SK-N-SH (cell line): ENCODE measurements at regions not wholly inside any gene's neighbourhood (a gene's known extent, or its start where the extent isn't known, plus 50 kb on each side); places are given as distances from the start of the nearest gene placed in this dataset.
A peak's percentile ranks its signal among the peaks of the same experiment; 100 is the strongest.

Experiments used
- CTCF ChIA-PET: fragments of 300-600, 350-600 bp; formaldehyde crosslinking; extraction: SDS; loops from one replicate; lab custom pipeline; 2021; lab: Yijun Ruan, JAX
- POLR2A ChIA-PET: fragments of 350-600 bp; sonication (Branson Sonifier 250); formaldehyde crosslinking; extraction: SDS; loops from one replicate; lab custom pipeline; 2020; ENCODE audit warnings: antibody characterized with exemption, inconsistent platforms; lab: Yijun Ruan, JAX
- DNase-seq: peaks from one replicate; pipeline ENCODE4 v3.0.0; 2012
- H2AFZ ChIP-seq: fragments of 200-600 bp; sonication (generic); 2 replicates; pipeline ENCODE4 v1.8.1; 2016; ENCODE audit warnings: antibody characterized with exemption, mild to moderate bottlenecking, low read depth
- H3F3A ChIP-seq: fragments of 200-600 bp; sonication (generic); replicated peaks from 2 replicates; pipeline ENCODE3; 2016; ENCODE audit warnings: antibody characterized with exemption, mild to moderate bottlenecking; ENCODE audit not compliant: insufficient read depth
- H3K27ac ChIP-seq, 2 experiments: fragments of 200-500 bp in 1 of 2; fragments of 200-600 bp in 1 of 2; sonication (Bioruptor generic) in 1 of 2; sonication (generic), shearing (Covaris generic) in 1 of 2; 2 replicates each; pipeline versions ENCODE4 v1.5.1 to v1.6.1; 2014 to 2016; ENCODE audit warnings: low read depth in 2 of 2, inconsistent platforms in 1 of 2, low read length in 1 of 2, mild to moderate bottlenecking in 1 of 2, mixed read lengths in 1 of 2
- H3K27me3 ChIP-seq: fragments of 200-600 bp; sonication (generic), shearing (Covaris generic); 2 replicates; pipeline ENCODE4 v1.6.1; 2016; ENCODE audit warnings: mixed run types; ENCODE audit not compliant: insufficient read depth
- H3K36me3 ChIP-seq, 2 experiments: fragments of 200-500 bp in 1 of 2; fragments of 200-600 bp in 1 of 2; sonication (Bioruptor generic) in 1 of 2; sonication (generic) in 1 of 2; replicated peaks in 1 of 2; 2 replicates each; pipeline versions ENCODE3 to v1.5.1; 2014 to 2016; ENCODE audit warnings: low read length in 1 of 2, mild to moderate bottlenecking in 1 of 2; ENCODE audit not compliant: insufficient read depth in 2 of 2, control insufficient read depth in 1 of 2
- H3K4me1 ChIP-seq, 2 experiments: fragments of 200-500 bp in 1 of 2; fragments of 200-600 bp in 1 of 2; sonication (Bioruptor generic) in 1 of 2; sonication (generic), shearing (Covaris generic) in 1 of 2; 2 replicates each; pipeline versions ENCODE4 v1.5.1 to v1.6.1; 2014 to 2016; ENCODE audit warnings: low read depth in 1 of 2, low read length in 1 of 2, mixed run types in 1 of 2; ENCODE audit not compliant: insufficient read depth in 2 of 2, control insufficient read depth in 1 of 2
- H3K4me2 ChIP-seq: fragments of 200-600 bp; sonication (generic), shearing (Covaris generic); 2 replicates; pipeline ENCODE4 v1.6.1; 2017; ENCODE audit warnings: mixed run types
- H3K4me3 ChIP-seq, 2 experiments: fragments of 200-500 bp in 1 of 2; fragments of 200-600 bp in 1 of 2; sonication (Bioruptor generic) in 1 of 2; sonication (generic), shearing (Covaris generic) in 1 of 2; 2 replicates each; pipeline versions ENCODE4 v1.5.1 to v1.8.1; 2014 to 2016; ENCODE audit warnings: low read depth in 2 of 2, inconsistent platforms in 1 of 2, low read length in 1 of 2, mild to moderate bottlenecking in 1 of 2, mixed read lengths in 1 of 2, moderate library complexity in 1 of 2
- H3K79me2 ChIP-seq: fragments of 200-600 bp; sonication (generic); 2 replicates; pipeline ENCODE4 v1.8.1; 2017; ENCODE audit warnings: mild to moderate bottlenecking; ENCODE audit not compliant: insufficient read depth
- H3K9ac ChIP-seq: fragments of 200-600 bp; sonication (generic); 2 replicates; pipeline ENCODE4 v1.6.1; 2017; ENCODE audit warnings: mixed run types
- H3K9me2 ChIP-seq: fragments of 200-600 bp; sonication (generic); 2 replicates; pipeline ENCODE4 v1.6.1; 2017; ENCODE audit warnings: mixed run types
- H3K9me3 ChIP-seq: fragments of 200-600 bp; sonication (generic); 2 replicates; pipeline ENCODE4 v1.6.1; 2017; ENCODE audit warnings: mixed run types, mild to moderate bottlenecking, moderate library complexity
- H4K20me1 ChIP-seq: fragments of 200-600 bp; sonication (generic); 2 replicates; pipeline ENCODE4 v1.6.1; 2017; ENCODE audit warnings: mild to moderate bottlenecking, mixed run types; ENCODE audit not compliant: insufficient read depth
- CHD2 ChIP-seq: fragments of 150-350 bp; IDR thresholded peaks from 2 replicates; pipeline ENCODE4 v1.6.1; 2018; ENCODE audit warnings: low read length; ENCODE audit not compliant: partially characterized antibody
- ELF1 ChIP-seq: IDR thresholded peaks from 2 replicates; pipeline ENCODE4 v1.4.0; 2012
- EZH2phosphoT487 ChIP-seq: fragments of 200-600 bp; sonication (generic); IDR thresholded peaks from 2 replicates; pipeline ENCODE4 v1.6.1; 2017; ENCODE audit warnings: low read depth, mixed run types, mild to moderate bottlenecking, antibody characterized with exemption, moderate library complexity, borderline replicate concordance
- FOSL2 ChIP-seq: IDR thresholded peaks from 2 replicates; pipeline ENCODE4 v1.4.0; 2012; ENCODE audit warnings: low read depth, mild to moderate bottlenecking, moderate library complexity, borderline replicate concordance
- FOXJ3 ChIP-seq: sonication (generic); formaldehyde crosslinking; IDR thresholded peaks from 2 replicates; pipeline ENCODE4 v1.5.1; 2020; ENCODE audit warnings: mild to moderate bottlenecking, missing genetic modification reagents
- GABPA ChIP-seq: IDR thresholded peaks from 2 replicates; pipeline ENCODE4 v1.4.0; 2012; ENCODE audit warnings: low read depth, mild to moderate bottlenecking
- GATA2 ChIP-seq: sonication (generic); formaldehyde crosslinking; IDR thresholded peaks from 2 replicates; pipeline ENCODE4 v1.5.0; 2020; ENCODE audit warnings: mild to moderate bottlenecking, missing genetic modification reagents
- JUND ChIP-seq: IDR thresholded peaks from 2 replicates; pipeline ENCODE4 v1.4.0; 2012
- MXI1 ChIP-seq: IDR thresholded peaks from 2 replicates; pipeline ENCODE4 v1.6.1; 2012; ENCODE audit warnings: mild to moderate bottlenecking, low read depth, low read length, improper control_type of control experiment
- NFIC ChIP-seq: IDR thresholded peaks from 2 replicates; pipeline ENCODE4 v1.4.0; 2012; ENCODE audit warnings: borderline replicate concordance
- NRF1 ChIP-seq: IDR thresholded peaks from 2 replicates; pipeline ENCODE4 v1.6.1; 2012; ENCODE audit warnings: low read depth, mild to moderate bottlenecking, low read length
- POLR2AphosphoS5 ChIP-seq: IDR thresholded peaks from 2 replicates; pipeline ENCODE4 v1.6.1; 2012; ENCODE audit warnings: low read depth, low read length
- RAD21 ChIP-seq: IDR thresholded peaks from 2 replicates; pipeline ENCODE4 v1.6.1; 2012; ENCODE audit warnings: mild to moderate bottlenecking, low read length
- RCOR1 ChIP-seq: fragments of 150-350 bp; IDR thresholded peaks from 2 replicates; pipeline ENCODE4 v1.6.1; 2017; ENCODE audit warnings: antibody characterized with exemption, low read length
- REST ChIP-seq: IDR thresholded peaks from 2 replicates; pipeline ENCODE4 v1.6.1; 2012; ENCODE audit warnings: mild to moderate bottlenecking, low read depth, low read length, moderate library complexity
- RFX5 ChIP-seq: IDR thresholded peaks from 2 replicates; pipeline ENCODE4 v1.6.1; 2012; ENCODE audit warnings: mild to moderate bottlenecking, improper control_type of control experiment, low read length
- RXRA ChIP-seq: IDR thresholded peaks from 2 replicates; pipeline ENCODE4 v1.4.0; 2012; ENCODE audit warnings: low read depth, mild to moderate bottlenecking, borderline replicate concordance
- SIN3A ChIP-seq: IDR thresholded peaks from 2 replicates; pipeline ENCODE4 v1.6.1; 2012; ENCODE audit warnings: low read depth, mild to moderate bottlenecking, low read length, moderate library complexity, borderline replicate concordance
- SMC3 ChIP-seq: IDR thresholded peaks from 2 replicates; pipeline ENCODE4 v1.6.1; 2012; ENCODE audit warnings: low read depth, low read length, improper control_type of control experiment
- TAF1 ChIP-seq: IDR thresholded peaks from 2 replicates; pipeline ENCODE4 v1.6.1; 2012; ENCODE audit warnings: low read depth, mild to moderate bottlenecking, low read length, moderate library complexity, borderline replicate concordance
- TCF12 ChIP-seq: IDR thresholded peaks from 2 replicates; pipeline ENCODE4 v1.4.0; 2012
- TEAD4 ChIP-seq: IDR thresholded peaks from 2 replicates; pipeline ENCODE4 v1.4.0; 2012; ENCODE audit warnings: mild to moderate bottlenecking, borderline replicate concordance; ENCODE audit not compliant: insufficient read depth
- YY1 ChIP-seq: IDR thresholded peaks from 2 replicates; pipeline ENCODE4 v1.4.0; 2012; ENCODE audit warnings: low read depth, mild to moderate bottlenecking
- WGBS: methylation state at CpG from one replicate; pipeline ENCODE4 v1.1.6; 2017; ENCODE audit warnings: low lambda C conversion rate; 5-methylcytosine and 5-hydroxymethylcytosine counted together
- TF ChIP-seq, protein P1 (sequence below): fragments of 150-350 bp; IDR thresholded peaks from 2 replicates; pipeline ENCODE4 v1.6.1; 2017; ENCODE audit warnings: antibody characterized with exemption, low read length, low read depth, borderline replicate concordance
- TF ChIP-seq, protein P2 (sequence below): IDR thresholded peaks from 2 replicates; pipeline ENCODE4 v1.4.0; 2012; ENCODE audit warnings: low read depth

- H3F3A ChIP-seq = peaks cover 13% of the 10 kb centered on the region
- no peak for DNase-seq
- 0 out of 2 replicates have a peak, but pooled peaks cover 4% of the 10 kb centered on the region for H3K9me3 ChIP-seq
- POLR2A ChIA-PET = no interaction called here
- H3K4me2 ChIP-seq = no peak overlapping the region
- no peaks in the 10 kb centered on the region for H3K9me2 ChIP-seq
- no peak overlapping the region for H3K27ac ChIP-seq
- H2AFZ ChIP-seq = peak overlapping the region; percentile 50; the same call in 1 of the 2 replicates
- peaks cover 0 to 12% of the 10 kb centered on the region in 2 experiments; a peak in 1 of 4 replicates for H3K4me1 ChIP-seq
- CTCF ChIA-PET = no interaction called here
- H3K4me3 ChIP-seq = no peak overlapping the region
- no peaks in the 10 kb centered on the region for H3K79me2 ChIP-seq
- TF ChIP-seq EZH2phosphoT487 = no peak
- TF ChIP-seq JUND = no peak
- TF ChIP-seq GABPA = no peak
- TF ChIP-seq REST = no peak
- TF ChIP-seq MXI1 = no peak
- TF ChIP-seq YY1 = no peak
- no peak for TF ChIP-seq FOSL2
- TF ChIP-seq GATA2 (CRISPR knock-in tag) = no peak
- no peak for TF ChIP-seq RXRA
- no peak for TF ChIP-seq TEAD4
- TF ChIP-seq RAD21 = no peak
- TF ChIP-seq NRF1 = no peak
- no peak for TF ChIP-seq ELF1
- no peak for TF ChIP-seq TAF1
- no peak for TF ChIP-seq TCF12
- no peak overlapping the region for H3K9ac ChIP-seq
- H4K20me1 ChIP-seq = no peaks in the 10 kb centered on the region
- WGBS = 17% methylated on average over 1 of the region's 1 CpG
- no peaks in the 10 kb centered on the region for H3K27me3 ChIP-seq
- H3K36me3 ChIP-seq = no peaks in the 10 kb centered on the region
These were observed 93.2 kb upstream of the CSNK1A1L start for GRCh38 chr13:37198629-37199028.

DNA sequence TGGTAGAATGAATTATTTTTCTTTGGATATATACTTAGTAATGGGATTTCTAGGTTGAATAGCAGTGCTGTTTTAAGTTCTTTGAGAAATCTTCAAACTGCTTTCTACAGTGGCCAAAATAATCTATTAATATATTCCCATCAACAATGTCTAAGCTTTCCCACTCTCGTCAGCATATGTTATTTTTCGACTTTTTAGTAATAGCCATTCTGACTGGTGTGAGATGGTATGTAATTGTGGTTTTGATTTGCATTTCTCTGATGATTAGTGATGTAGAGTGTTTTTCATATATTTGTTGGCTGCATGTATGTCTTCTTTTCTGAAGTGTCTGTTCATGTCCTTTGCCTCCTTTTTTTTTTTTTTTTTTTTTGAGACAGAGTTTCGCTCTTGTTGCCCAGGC lies 90.2 kb upstream of the CSNK1A1L start:
- no peak for DNase-seq
- CTCF ChIA-PET = no interaction called here
- POLR2A ChIA-PET = no interaction called here
- no peaks in the 10 kb centered on the region for H3K9me2 ChIP-seq
- H2AFZ ChIP-seq = no peak overlapping the region
- no peak overlapping the region for H3K9ac ChIP-seq
- no peak overlapping the region for H3K27ac ChIP-seq
- H3K4me2 ChIP-seq = no peak overlapping the region
- H3K9me3 ChIP-seq = 0 out of 2 replicates have a peak, but pooled peaks cover 4% of the 10 kb centered on the region
- peaks cover 13% of the 10 kb centered on the region for H3F3A ChIP-seq
- no peaks in the 10 kb centered on the region for H3K79me2 ChIP-seq
- 23% methylated on average over 3 of the region's 3 CpGs for WGBS
- TF ChIP-seq TCF12 (no peak), JUND (no peak), FOSL2 (no peak), NFIC (no peak), SIN3A (no peak), FOXJ3 (no peak), SMC3 (no peak), NRF1 (no peak), MXI1 (no peak), POLR2AphosphoS5 (no peak), ELF1 (no peak), RFX5 (no peak), YY1 (no peak), CHD2 (no peak), RCOR1 (no peak)
- TF ChIP-seq, protein P1, sequence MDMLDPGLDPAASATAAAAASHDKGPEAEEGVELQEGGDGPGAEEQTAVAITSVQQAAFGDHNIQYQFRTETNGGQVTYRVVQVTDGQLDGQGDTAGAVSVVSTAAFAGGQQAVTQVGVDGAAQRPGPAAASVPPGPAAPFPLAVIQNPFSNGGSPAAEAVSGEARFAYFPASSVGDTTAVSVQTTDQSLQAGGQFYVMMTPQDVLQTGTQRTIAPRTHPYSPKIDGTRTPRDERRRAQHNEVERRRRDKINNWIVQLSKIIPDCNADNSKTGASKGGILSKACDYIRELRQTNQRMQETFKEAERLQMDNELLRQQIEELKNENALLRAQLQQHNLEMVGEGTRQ = no peak
- TF ChIP-seq, protein P2, sequence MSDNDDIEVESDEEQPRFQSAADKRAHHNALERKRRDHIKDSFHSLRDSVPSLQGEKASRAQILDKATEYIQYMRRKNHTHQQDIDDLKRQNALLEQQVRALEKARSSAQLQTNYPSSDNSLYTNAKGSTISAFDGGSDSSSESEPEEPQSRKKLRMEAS = no peak
- H3K27me3 ChIP-seq = no peaks in the 10 kb centered on the region
- no peaks in the 10 kb centered on the region for H3K36me3 ChIP-seq
- H3K4me1 ChIP-seq = peaks cover 0 to 9% of the 10 kb centered on the region in 2 experiments; a peak in 1 of 4 replicates
- no peak overlapping the region for H3K4me3 ChIP-seq
- no peaks in the 10 kb centered on the region for H4K20me1 ChIP-seq
